ENCODE measurements at regions not wholly inside any gene's neighbourhood (a gene's known extent, or its start where the extent isn't known, plus 50 kb on each side); places are given as distances from the start of the nearest gene placed in this dataset.

GRCh38 chr13:86795858-86796257 is 875.3 kb upstream of the SLITRK5 start:
- DNase-seq (ENCODE audit: low spot score): no peak
- Mint-ChIP-seq H3K27me3 (ENCODE audit: low read depth) (no peaks in the 10 kb centered on the region), H3K9me3 (peaks cover 32% of the 10 kb centered on the region), H3K36me3 (peaks cover 17% of the 10 kb centered on the region), H3K4me1 (no peaks in the 10 kb centered on the region), H3K27ac (no peak overlapping the region), H3K4me3 (no peak overlapping the region)
- no peak for ATAC-seq
- ChIA-PET POLR2A (no interaction called here), CTCF (no interaction called here)
- no peak for TF ChIP-seq E2F5 (CRISPR knock-in tag; IDR thresholded peaks at IDR 0.05)
- no peak for TF ChIP-seq AFF4 (CRISPR knock-in tag; IDR thresholded peaks at IDR 0.05; ENCODE audit: borderline replicate concordance)
- no peak for TF ChIP-seq ERG (CRISPR knock-in tag; IDR thresholded peaks at IDR 0.05)
- TF ChIP-seq TEAD4 (CRISPR knock-in tag; IDR thresholded peaks at IDR 0.05): no peak
- TF ChIP-seq NR1H2 (CRISPR knock-in tag; IDR thresholded peaks at IDR 0.05): no peak
- TF ChIP-seq ATF1 (CRISPR knock-in tag; IDR thresholded peaks at IDR 0.05): no peak
- TF ChIP-seq PREB (CRISPR knock-in tag; IDR thresholded peaks at IDR 0.05; ENCODE audit: borderline replicate concordance): no peak
- TF ChIP-seq JAZF1 (CRISPR knock-in tag; IDR thresholded peaks at IDR 0.05): no peak
- TF ChIP-seq CREB1 (CRISPR knock-in tag; IDR thresholded peaks at IDR 0.05): no peak
- no peak for TF ChIP-seq ZNF512 (CRISPR knock-in tag; IDR thresholded peaks at IDR 0.05; ENCODE audit: borderline replicate concordance)
- no peak for TF ChIP-seq ZNF219 (CRISPR knock-in tag; IDR thresholded peaks at IDR 0.05; ENCODE audit: borderline replicate concordance)
- TF ChIP-seq KAT7 (CRISPR knock-in tag; IDR thresholded peaks at IDR 0.05; ENCODE audit: borderline replicate concordance): no peak
- TF ChIP-seq SMAD4 (CRISPR knock-in tag; IDR thresholded peaks at IDR 0.05): no peak
- no peak for TF ChIP-seq ZNF263 (CRISPR knock-in tag; IDR thresholded peaks at IDR 0.05; ENCODE audit: low read depth)
- TF ChIP-seq AR (CRISPR knock-in tag; IDR thresholded peaks at IDR 0.05): no peak
- no peak for TF ChIP-seq ZNF138 (CRISPR knock-in tag; conservative IDR thresholded peaks at IDR 0.05)
- no peak for TF ChIP-seq STAT6 (CRISPR knock-in tag; conservative IDR thresholded peaks at IDR 0.05; ENCODE audit: low read depth)
- no peak for TF ChIP-seq ZNF423 (CRISPR knock-in tag; IDR thresholded peaks at IDR 0.05)
- TF ChIP-seq NFYB (CRISPR knock-in tag; conservative IDR thresholded peaks at IDR 0.05; ENCODE audit: low read depth): no peak
- no peak for TF ChIP-seq IRF1 (CRISPR knock-in tag; IDR thresholded peaks at IDR 0.05)

All from WTC11 (cell line).